Esophagus squamous epithelium (tissue), 5 donors: ENCODE measurements at regions not wholly inside any gene's neighbourhood (a gene's known extent, or its start where the extent isn't known, plus 50 kb on each side); places are given as distances from the start of the nearest gene placed in this dataset.

Experiments used
- DNase-seq: peaks from one replicate; lab custom pipeline; 2025; lab: John Stamatoyannopoulos, UW
- H3K27ac ChIP-seq, 4 donors: fragments of 200-600 bp; sonication (generic); one replicate each; pipeline ENCODE4 v1.5.1; 2016 to 2019; ENCODE audit warnings: mild to moderate bottlenecking in 1 of 4
- H3K27me3 ChIP-seq, 4 donors: fragments of 200-600 bp; sonication (generic); 1 replicate in 3 of 4; 2 replicates in 1 of 4; pipeline versions ENCODE4 v1.5.1 to v1.6.0; 2017 to 2021; ENCODE audit warnings: antibody characterized with exemption in 1 of 4
- H3K36me3 ChIP-seq, 3 donors: fragments of 200-600 bp; sonication (generic); one replicate each; pipeline ENCODE4 v1.5.1; 2016 to 2019
- H3K4me1 ChIP-seq, 3 donors: fragments of 200-600 bp; sonication (generic); one replicate each; pipeline ENCODE4 v1.5.1; 2017 to 2019
- H3K4me3 ChIP-seq, 4 donors: fragments of 200-600 bp; sonication (generic); 1 replicate in 3 of 4; 2 replicates in 1 of 4; pipeline ENCODE4 v1.5.1; 2016 to 2019; ENCODE audit warnings: mild to moderate bottlenecking in 2 of 4, moderate library complexity in 1 of 4
- H3K9me3 ChIP-seq, 3 donors: fragments of 200-600 bp; sonication (generic); one replicate each; pipeline ENCODE4 v1.5.1; 2016 to 2019
- POLR2A ChIP-seq, 4 donors: fragments of 450-650 bp; IDR thresholded peaks; one replicate each; pipeline ENCODE4 v1.6.1; 2017; ENCODE audit warnings: antibody characterized with exemption in 4 of 4, mild to moderate bottlenecking in 4 of 4, moderate library complexity in 3 of 4
- WGBS, 2 donors: methylation state at CpG; one replicate each; pipeline ENCODE4 v1.1.5; 2018; 5-methylcytosine and 5-hydroxymethylcytosine counted together
- intact Hi-C: fragments of 100-400 bp; cut with DNase I; formaldehyde crosslinking; loops from one replicate; pipeline ENCODE4 v1.15.0; 2022
- TF ChIP-seq, protein P1 (sequence below), 6 experiments: fragments of 450-650 bp in 4 of 6; fragments of 200-600 bp in 2 of 6; sonication (generic) in 2 of 6; IDR thresholded peaks; one replicate each; pipeline ENCODE4 v1.5.1; 2016 to 2019; ENCODE audit warnings: antibody characterized with exemption in 6 of 6, mild to moderate bottlenecking in 4 of 6, moderate library complexity in 4 of 6
- donor health status: DM: yes; HTN: yes; CAD: no.

DNA sequence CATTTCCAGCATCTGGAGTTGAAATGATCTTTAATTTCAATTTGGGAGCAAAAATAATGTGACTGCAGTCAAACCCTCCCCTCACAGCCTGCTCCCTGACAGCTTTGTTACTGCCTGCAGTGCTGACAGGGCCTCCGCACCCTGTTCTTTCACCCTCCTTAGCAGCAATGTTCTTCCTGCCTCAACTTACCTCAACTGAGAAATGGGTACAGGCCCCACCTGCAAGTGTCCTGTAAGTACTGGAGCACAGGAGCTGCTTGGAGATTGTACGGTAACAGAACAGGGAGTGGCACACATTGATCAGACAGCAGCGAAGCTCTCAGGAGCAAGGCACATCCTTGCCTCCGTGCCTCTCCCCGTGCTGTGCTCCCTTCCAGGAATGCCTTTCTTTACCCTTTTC is 131.3 kb downstream of the CHST1 start:
- no peak for DNase-seq
- Histone ChIP-seq H3K9me3 (no peaks in the 10 kb centered on the region), H3K27ac (no peak overlapping the region), H3K27me3 (peaks cover 0 to 45% (median 0%) of the 10 kb centered on the region in 4 donors), H3K4me1 (peaks cover 0 to 3% (median 0%) of the 10 kb centered on the region in 3 donors), H3K36me3 (no peaks in the 10 kb centered on the region), H3K4me3 (no peak overlapping the region)
- 72 to 87% methylated on average over 5 of the region's 5 CpGs for WGBS, 2 donors
- TF ChIP-seq POLR2A (IDR thresholded peaks at IDR 0.05), result no peak
- TF ChIP-seq, protein P1, sequence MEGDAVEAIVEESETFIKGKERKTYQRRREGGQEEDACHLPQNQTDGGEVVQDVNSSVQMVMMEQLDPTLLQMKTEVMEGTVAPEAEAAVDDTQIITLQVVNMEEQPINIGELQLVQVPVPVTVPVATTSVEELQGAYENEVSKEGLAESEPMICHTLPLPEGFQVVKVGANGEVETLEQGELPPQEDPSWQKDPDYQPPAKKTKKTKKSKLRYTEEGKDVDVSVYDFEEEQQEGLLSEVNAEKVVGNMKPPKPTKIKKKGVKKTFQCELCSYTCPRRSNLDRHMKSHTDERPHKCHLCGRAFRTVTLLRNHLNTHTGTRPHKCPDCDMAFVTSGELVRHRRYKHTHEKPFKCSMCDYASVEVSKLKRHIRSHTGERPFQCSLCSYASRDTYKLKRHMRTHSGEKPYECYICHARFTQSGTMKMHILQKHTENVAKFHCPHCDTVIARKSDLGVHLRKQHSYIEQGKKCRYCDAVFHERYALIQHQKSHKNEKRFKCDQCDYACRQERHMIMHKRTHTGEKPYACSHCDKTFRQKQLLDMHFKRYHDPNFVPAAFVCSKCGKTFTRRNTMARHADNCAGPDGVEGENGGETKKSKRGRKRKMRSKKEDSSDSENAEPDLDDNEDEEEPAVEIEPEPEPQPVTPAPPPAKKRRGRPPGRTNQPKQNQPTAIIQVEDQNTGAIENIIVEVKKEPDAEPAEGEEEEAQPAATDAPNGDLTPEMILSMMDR (IDR thresholded peaks at IDR 0.05), result no peak
- intact Hi-C loops, result no loop called here

DNA sequence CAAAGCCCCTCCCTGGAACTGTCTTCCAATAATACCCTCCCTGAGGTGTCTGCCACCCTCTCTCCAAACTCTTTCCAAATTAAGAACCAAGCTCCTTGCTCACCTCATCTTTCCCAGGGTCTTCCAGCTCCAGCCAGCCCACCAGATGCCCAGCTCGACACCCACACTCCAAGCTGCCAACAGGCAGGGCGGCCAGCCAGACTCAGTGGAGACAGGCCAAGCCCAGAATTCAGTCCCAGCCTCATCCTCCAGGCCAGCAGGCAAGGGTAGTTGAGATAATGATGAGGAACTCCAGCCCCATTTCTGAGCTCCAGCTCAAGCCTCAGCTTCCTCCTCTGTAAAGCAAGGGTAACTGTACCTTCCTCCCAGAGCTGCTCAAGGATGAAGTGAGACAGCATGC is 132.9 kb downstream of the CHST1 start:
- DNase-seq, result no peak
- intact Hi-C loops, result no loop called here
- no peak overlapping the region for H3K4me3 ChIP-seq
- no peaks in the 10 kb centered on the region for H3K36me3 ChIP-seq
- TF ChIP-seq, protein P1 (IDR thresholded peaks at IDR 0.05), result no peak
- no peak for TF ChIP-seq POLR2A (IDR thresholded peaks at IDR 0.05)
- H3K27ac ChIP-seq, result no peak overlapping the region
- 70% methylated on average over 2 of the region's 2 CpGs; no CpG with 5 or more reads in 1 of the 2 donors for WGBS, 2 donors
- H3K9me3 ChIP-seq, result no peaks in the 10 kb centered on the region
- peaks cover 0 to 43% (median 0%) of the 10 kb centered on the region in 4 donors for H3K27me3 ChIP-seq
- no peaks in the 10 kb centered on the region for H3K4me1 ChIP-seq

DNA sequence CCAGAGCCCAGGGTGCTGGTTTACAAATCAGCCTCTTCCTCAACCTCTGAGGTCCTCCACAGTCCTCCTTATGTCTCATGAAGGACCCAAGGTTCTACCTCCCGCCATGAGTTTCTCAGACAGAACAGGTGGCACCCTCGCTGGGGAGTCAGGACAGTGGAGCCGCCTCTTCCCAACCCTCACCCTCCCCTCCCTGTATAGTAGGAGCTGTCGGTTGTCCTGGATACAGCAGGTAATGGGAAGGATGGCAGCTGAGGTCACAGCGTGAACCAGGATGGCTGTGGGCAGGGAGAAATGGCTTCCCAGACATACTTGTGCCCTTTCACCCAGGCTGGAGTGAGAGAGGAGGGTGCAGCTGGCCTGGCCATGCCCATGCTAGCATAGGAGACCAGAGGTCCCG is 134.6 kb downstream of the CHST1 start:
- no peak overlapping the region for H3K27ac ChIP-seq
- H3K4me3 ChIP-seq, result no peak overlapping the region
- intact Hi-C loops, result no loop called here
- no peaks in the 10 kb centered on the region for H3K9me3 ChIP-seq
- H3K36me3 ChIP-seq, result no peaks in the 10 kb centered on the region
- no peaks in the 10 kb centered on the region for H3K4me1 ChIP-seq
- H3K27me3 ChIP-seq, result peaks cover 0 to 44% (median 0%) of the 10 kb centered on the region in 4 donors
- no peak for TF ChIP-seq POLR2A (IDR thresholded peaks at IDR 0.05)
- TF ChIP-seq, protein P1 (IDR thresholded peaks at IDR 0.05), result no peak
- 76 to 95% methylated on average over 4 to 6 of the region's 6 CpGs for WGBS, 2 donors
- DNase-seq, result no peak

DNA sequence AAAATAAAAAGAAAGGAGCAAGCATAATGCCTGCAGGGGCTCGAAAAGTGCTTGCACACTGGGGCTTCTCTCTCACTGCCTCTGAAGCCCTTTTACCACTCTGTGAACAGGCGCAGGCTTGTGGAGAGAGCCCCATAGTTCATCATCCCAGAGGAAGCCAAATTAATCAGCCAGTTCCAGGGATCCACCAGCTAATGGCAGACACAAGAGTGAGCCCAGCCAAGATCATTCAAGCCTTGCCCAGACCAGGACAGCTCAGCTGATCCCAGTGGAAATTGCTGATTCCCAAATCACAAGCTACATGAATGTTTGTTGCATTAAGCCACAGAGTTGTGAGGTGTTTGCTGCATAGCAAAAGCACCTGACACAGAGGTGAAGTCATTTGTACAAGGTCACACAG is 135.3 kb downstream of the CHST1 start:
- Histone ChIP-seq H3K4me3 (no peak overlapping the region), H3K36me3 (no peaks in the 10 kb centered on the region), H3K4me1 (no peaks in the 10 kb centered on the region), H3K27ac (no peak overlapping the region), H3K27me3 (peaks cover 0 to 44% (median 0%) of the 10 kb centered on the region in 4 donors), H3K9me3 (no peaks in the 10 kb centered on the region)
- 44 to 58% methylated on average over 2 of the region's 2 CpGs for WGBS, 2 donors
- no peak for DNase-seq
- intact Hi-C loops, result no loop called here
- TF ChIP-seq, protein P1 (IDR thresholded peaks at IDR 0.05), result no peak
- TF ChIP-seq POLR2A (IDR thresholded peaks at IDR 0.05), result no peak

DNA sequence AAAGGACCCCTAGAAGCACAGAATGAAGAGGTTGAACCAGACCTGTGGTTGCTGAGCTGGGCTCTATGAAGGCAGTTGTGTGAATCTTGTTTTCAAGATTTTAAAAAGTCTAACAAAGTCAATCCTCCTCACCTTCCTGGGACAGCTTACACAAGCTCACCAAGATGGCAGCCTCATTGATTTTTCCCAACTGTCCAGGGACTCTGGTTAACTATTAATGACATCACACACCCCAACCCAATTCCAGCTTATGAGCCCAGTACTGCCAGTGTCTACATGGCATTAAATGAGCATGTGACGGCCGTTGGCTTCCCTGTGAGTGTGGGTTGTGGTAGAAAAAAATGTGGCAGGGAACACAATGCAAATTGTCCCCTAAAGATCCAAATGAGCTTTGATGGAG is 137.0 kb downstream of the CHST1 start:
- intact Hi-C loops, result no loop called here

More for the DNA sequence above, 137.0 kb downstream of the CHST1 start:
- no peaks in the 10 kb centered on the region for H3K9me3 ChIP-seq
- no peak for DNase-seq
- no peak overlapping the region for H3K27ac ChIP-seq
- H3K4me3 ChIP-seq, result no peak overlapping the region
- H3K36me3 ChIP-seq, result no peaks in the 10 kb centered on the region
- 75 to 93% methylated on average over 2 of the region's 2 CpGs for WGBS, 2 donors
- no peaks in the 10 kb centered on the region for H3K4me1 ChIP-seq
- H3K27me3 ChIP-seq, result peaks cover 0 to 44% (median 0%) of the 10 kb centered on the region in 4 donors
- no peak for TF ChIP-seq POLR2A (IDR thresholded peaks at IDR 0.05)
- TF ChIP-seq, protein P1 (IDR thresholded peaks at IDR 0.05), result no peak
